ENCODE measurements at regions not wholly inside any gene's neighbourhood (a gene's known extent, or its start where the extent isn't known, plus 50 kb on each side); places are given as distances from the start of the nearest gene placed in this dataset.

- no peak for TF ChIP-seq GATA3 (IDR thresholded peaks at IDR 0.05; ENCODE audit: low read depth, low read length)
- TF ChIP-seq GATA2 (IDR thresholded peaks at IDR 0.05; ENCODE audit: low read depth, low read length) = no peak
Measured at GRCh38 chr13:89880201-89880600, 1467.3 kb upstream of the MIR17HG start.

All from SH-SY5Y (cell line).